Activated CD4-positive, alpha-beta T cell treated with anti-CD3 and anti-CD28 coated beads, Interleukin-2, amount 10 ng/mL, durations not matched to agents 7 days and 5 days (primary cell): ENCODE measurements at regions not wholly inside any gene's neighbourhood (a gene's known extent, or its start where the extent isn't known, plus 50 kb on each side); places are given as distances from the start of the nearest gene placed in this dataset.
"Not testable (repeated sequence)": the region's sequence is repeated elsewhere in the genome, so short reads cannot be mapped to it uniquely, and the experiment has no call there.

ENCODE experiments used
- CTCF ChIA-PET: fragments of 350-600 bp; sonication (Branson Sonifier 250); formaldehyde crosslinking; loops from one replicate; lab custom pipeline; 2021; ENCODE audit warnings: antibody characterized with exemption; lab: Charles Lee
- POLR2A ChIA-PET: fragments of 350-600 bp; sonication (Branson Sonifier 250); formaldehyde crosslinking; loops from one replicate; lab custom pipeline; 2021; ENCODE audit warnings: antibody characterized with exemption; lab: Charles Lee
- DNase-seq: peaks from one replicate; pipeline ENCODE4 v3.0.0-alpha.2; 2020
- H3K27ac Mint-ChIP-seq: one replicate; pipeline ENCODE4 v1.8.0; 2021; ENCODE audit warnings: mild to moderate bottlenecking, moderate library complexity, mixed read lengths
- H3K27me3 Mint-ChIP-seq: one replicate; pipeline ENCODE4 v1.8.0; 2021; ENCODE audit warnings: mixed read lengths
- H3K36me3 Mint-ChIP-seq: one replicate; pipeline ENCODE4 v1.8.0; 2021; ENCODE audit warnings: low read depth, mixed read lengths
- H3K4me1 Mint-ChIP-seq: one replicate; pipeline ENCODE4 v1.8.0; 2021; ENCODE audit warnings: mixed read lengths
- H3K4me3 Mint-ChIP-seq: one replicate; pipeline ENCODE4 v1.8.0; 2021; ENCODE audit warnings: mild to moderate bottlenecking, moderate library complexity, mixed read lengths
- H3K9me3 Mint-ChIP-seq: one replicate; pipeline ENCODE4 v1.8.0; 2021; ENCODE audit warnings: mixed read lengths

DNA sequence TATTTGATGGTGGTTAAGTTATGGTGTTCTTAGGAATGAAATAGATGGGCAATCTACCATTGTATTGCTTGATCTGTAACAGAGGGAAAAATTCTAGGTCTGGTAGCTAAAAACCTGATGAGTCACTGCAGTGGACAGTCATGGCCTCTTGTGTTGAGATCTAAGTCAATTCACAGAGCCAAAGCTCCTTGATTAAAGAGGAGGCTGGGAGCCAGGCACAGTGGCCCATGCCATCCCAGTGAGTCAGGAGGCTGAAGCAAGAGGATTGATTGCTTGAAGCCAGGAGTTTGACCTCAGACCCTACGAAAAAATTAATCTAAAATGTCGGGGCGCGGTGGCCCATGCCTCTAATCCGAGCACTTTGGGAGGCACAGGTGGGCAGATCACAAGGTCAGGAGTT, 67.1 kb upstream of the KPNA3 start:
- H3K27ac Mint-ChIP-seq: no peak overlapping the region
- no peaks in the 10 kb centered on the region for H3K36me3 Mint-ChIP-seq
- no peaks in the 10 kb centered on the region for H3K27me3 Mint-ChIP-seq
- no peaks in the 10 kb centered on the region for H3K4me1 Mint-ChIP-seq
- CTCF ChIA-PET: no interaction called here
- no peak for DNase-seq
- peaks cover 9% of the 10 kb centered on the region for H3K9me3 Mint-ChIP-seq
- no peak overlapping the region for H3K4me3 Mint-ChIP-seq
- POLR2A ChIA-PET: no interaction called here

DNA sequence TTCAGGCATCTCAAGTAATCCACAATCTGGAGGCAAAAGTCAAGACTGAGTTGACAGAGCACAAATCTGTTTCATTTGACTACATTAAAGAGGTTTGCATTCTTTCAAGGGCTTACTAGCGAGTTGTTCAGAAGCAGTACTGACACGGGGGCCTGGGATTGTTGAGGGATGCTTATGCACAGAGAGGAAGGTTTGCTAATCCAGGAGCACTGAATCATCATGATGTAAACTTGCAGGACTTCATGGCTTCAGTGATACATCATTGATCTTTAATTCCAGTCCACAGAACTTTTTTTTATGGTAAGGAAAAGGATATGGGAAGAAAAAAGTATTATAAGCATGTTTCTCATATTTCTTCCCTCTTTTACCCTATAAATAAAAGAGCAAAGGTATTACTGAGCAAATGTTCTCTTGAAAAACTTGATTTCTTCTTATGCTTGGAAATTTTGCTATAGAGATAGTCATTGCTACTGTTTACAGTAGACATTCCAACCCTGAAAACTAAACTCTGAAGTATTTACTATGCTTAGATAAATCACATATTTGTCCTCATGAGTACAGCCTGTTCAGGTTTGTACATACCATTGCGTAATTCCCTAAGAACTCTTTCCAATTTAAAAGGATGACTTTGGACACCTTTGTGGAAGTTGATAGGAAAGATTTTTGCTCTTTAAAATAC, 65.8 kb upstream of the KPNA3 start:
- H3K4me3 Mint-ChIP-seq: no peak overlapping the region
- H3K9me3 Mint-ChIP-seq: peaks cover 11% of the 10 kb centered on the region
- no peaks in the 10 kb centered on the region for H3K4me1 Mint-ChIP-seq
- ChIA-PET POLR2A (no interaction called here), CTCF (interaction anchor here (0.6 kb wide), 1 partner anchor 176 kb away, joined by 4 read pairs; no protein-coding TSS in a partner anchor)
- DNase-seq: no peak
- no peak overlapping the region for H3K27ac Mint-ChIP-seq
- H3K27me3 Mint-ChIP-seq: no peaks in the 10 kb centered on the region
- H3K36me3 Mint-ChIP-seq: no peaks in the 10 kb centered on the region

GRCh38 chr13:49855930-49856329, 63.4 kb upstream of the KPNA3 start:
- H3K4me1 Mint-ChIP-seq: no peaks in the 10 kb centered on the region
- ChIA-PET CTCF (no interaction called here), POLR2A (no interaction called here)
- no peaks in the 10 kb centered on the region for H3K36me3 Mint-ChIP-seq
- H3K27me3 Mint-ChIP-seq: no peaks in the 10 kb centered on the region
- H3K9me3 Mint-ChIP-seq: peaks cover 10% of the 10 kb centered on the region
- no peak overlapping the region for H3K27ac Mint-ChIP-seq
- H3K4me3 Mint-ChIP-seq: no peak overlapping the region
- DNase-seq: no peak

- Mint-ChIP-seq H3K36me3 (no peaks in the 10 kb centered on the region), H3K4me1 (no peaks in the 10 kb centered on the region), H3K4me3 (no peak overlapping the region), H3K9me3 (peaks cover 10% of the 10 kb centered on the region), H3K27ac (no peak overlapping the region), H3K27me3 (no peaks in the 10 kb centered on the region)
- POLR2A ChIA-PET: no interaction called here
- CTCF ChIA-PET: no interaction called here
- DNase-seq: no peak
Measured at GRCh38 chr13:49853535-49853934, 61.1 kb upstream of the KPNA3 start.

- H3K36me3 Mint-ChIP-seq, H3K4me3 Mint-ChIP-seq, H3K27ac Mint-ChIP-seq, DNase-seq, H3K4me1 Mint-ChIP-seq, H3K27me3 Mint-ChIP-seq, CTCF ChIA-PET, POLR2A ChIA-PET: not testable (repeated sequence)
- peaks cover 10% of the 10 kb centered on the region for H3K9me3 Mint-ChIP-seq
Measured at GRCh38 chr13:49852460-49852859, 60.0 kb upstream of the KPNA3 start.

DNA sequence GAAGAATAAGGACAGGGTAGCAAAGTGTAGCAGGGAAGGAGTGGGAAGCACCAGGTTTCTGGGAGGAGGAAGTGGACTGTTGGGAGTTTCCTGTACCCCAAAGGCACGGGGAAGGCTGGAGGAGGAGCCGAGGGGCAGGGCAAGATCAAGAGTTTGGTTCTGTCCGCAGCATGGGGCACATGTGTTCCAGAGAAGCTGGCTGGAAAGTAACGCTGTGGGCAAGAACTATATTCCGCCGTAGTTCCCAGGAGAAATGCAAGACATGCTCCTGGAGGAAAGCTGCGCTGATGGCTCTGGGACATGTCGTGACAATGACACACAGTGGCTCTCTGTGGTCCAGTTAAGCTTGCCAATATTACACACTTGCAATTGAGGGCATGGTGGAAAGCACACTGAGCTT, 51.7 kb upstream of the KPNA3 start:
- Mint-ChIP-seq H3K9me3 (no peaks in the 10 kb centered on the region), H3K27ac (no peak overlapping the region), H3K36me3 (no peaks in the 10 kb centered on the region), H3K4me3 (no peak overlapping the region), H3K27me3 (no peaks in the 10 kb centered on the region), H3K4me1 (peaks cover 12% of the 10 kb centered on the region)
- no peak for DNase-seq
- ChIA-PET CTCF (interaction anchor here (0.7 kb wide), 1 partner anchor 256 kb away, joined by 3 read pairs; no protein-coding TSS in a partner anchor), POLR2A (no interaction called here)
